ENCODE measurements at regions not wholly inside any gene's neighbourhood (a gene's known extent, or its start where the extent isn't known, plus 50 kb on each side); places are given as distances from the start of the nearest gene placed in this dataset.

GRCh38 chr5:116992681-116993080, 418.1 kb upstream of the SEMA6A start:
- Mint-ChIP-seq H3K27me3 (ENCODE audit: low read depth) (no peaks in the 10 kb centered on the region), H3K36me3 (no peaks in the 10 kb centered on the region), H3K4me1 (no peaks in the 10 kb centered on the region), H3K27ac (no peak overlapping the region), H3K9me3 (no peaks in the 10 kb centered on the region), H3K4me3 (no peak overlapping the region)
- TF ChIP-seq NR2C2 (CRISPR knock-in tag; IDR thresholded peaks at IDR 0.05), result no peak
- TF ChIP-seq ZBTB43 (CRISPR knock-in tag; IDR thresholded peaks at IDR 0.05), result no peak
- no peak for TF ChIP-seq ZNF423 (CRISPR knock-in tag; IDR thresholded peaks at IDR 0.05)
- no peak for TF ChIP-seq ZNF512 (CRISPR knock-in tag; IDR thresholded peaks at IDR 0.05; ENCODE audit: borderline replicate concordance)
- no peak for TF ChIP-seq SMAD3 (CRISPR knock-in tag; IDR thresholded peaks at IDR 0.05; ENCODE audit: borderline replicate concordance)
- no peak for TF ChIP-seq NFATC4 (CRISPR knock-in tag; IDR thresholded peaks at IDR 0.05)
- TF ChIP-seq SOX15 (CRISPR knock-in tag; IDR thresholded peaks at IDR 0.05), result no peak
- TF ChIP-seq SMAD4 (CRISPR knock-in tag; IDR thresholded peaks at IDR 0.05), result no peak
- TF ChIP-seq KAT7 (CRISPR knock-in tag; IDR thresholded peaks at IDR 0.05; ENCODE audit: borderline replicate concordance), result no peak
- TF ChIP-seq FOXJ3 (CRISPR knock-in tag; IDR thresholded peaks at IDR 0.05; ENCODE audit: borderline replicate concordance), result no peak
- no peak for TF ChIP-seq TEAD4 (CRISPR knock-in tag; IDR thresholded peaks at IDR 0.05)
- no peak for TF ChIP-seq E2F5 (CRISPR knock-in tag; IDR thresholded peaks at IDR 0.05)
- no peak for TF ChIP-seq ZMAT4 (CRISPR knock-in tag; IDR thresholded peaks at IDR 0.05)
- CTCF ChIA-PET, result no interaction called here
- DNase-seq (ENCODE audit: low spot score) (no peak), ATAC-seq (no peak)
- POLR2A ChIA-PET, result no interaction called here

- Mint-ChIP-seq H3K27me3 (ENCODE audit: low read depth) (no peaks in the 10 kb centered on the region), H3K4me1 (no peaks in the 10 kb centered on the region), H3K36me3 (peaks cover 6% of the 10 kb centered on the region), H3K9me3 (peaks cover 7% of the 10 kb centered on the region), H3K27ac (no peak overlapping the region), H3K4me3 (no peak overlapping the region)
- no peak for DNase-seq (ENCODE audit: low spot score)
- ChIA-PET POLR2A (no interaction called here), CTCF (no interaction called here)
- no peak for ATAC-seq
- no peak for TF ChIP-seq USF2 (CRISPR knock-in tag; IDR thresholded peaks at IDR 0.05)
- no peak for TF ChIP-seq ZNF263 (CRISPR knock-in tag; IDR thresholded peaks at IDR 0.05; ENCODE audit: low read depth)
- no peak for TF ChIP-seq ATF2 (CRISPR knock-in tag; IDR thresholded peaks at IDR 0.05; ENCODE audit: borderline replicate concordance, low read depth)
- no peak for TF ChIP-seq SMAD3 (CRISPR knock-in tag; IDR thresholded peaks at IDR 0.05; ENCODE audit: borderline replicate concordance)
- no peak for TF ChIP-seq MYBL2 (CRISPR knock-in tag; IDR thresholded peaks at IDR 0.05)
- no peak for TF ChIP-seq USF1 (CRISPR knock-in tag; IDR thresholded peaks at IDR 0.05)
- no peak for TF ChIP-seq FOXP1 (CRISPR knock-in tag; IDR thresholded peaks at IDR 0.05; ENCODE audit: borderline replicate concordance)
- no peak for TF ChIP-seq MAX (CRISPR knock-in tag; IDR thresholded peaks at IDR 0.05)
- TF ChIP-seq EMX1 (CRISPR knock-in tag; IDR thresholded peaks at IDR 0.05), result no peak
- TF ChIP-seq ZNF121 (CRISPR knock-in tag; IDR thresholded peaks at IDR 0.05), result no peak
- no peak for TF ChIP-seq IRF1 (CRISPR knock-in tag; IDR thresholded peaks at IDR 0.05)
- no peak for TF ChIP-seq ZNF425 (CRISPR knock-in tag; conservative IDR thresholded peaks at IDR 0.05)
- TF ChIP-seq ZNF138 (CRISPR knock-in tag; conservative IDR thresholded peaks at IDR 0.05), result no peak
- no peak for TF ChIP-seq NFYB (CRISPR knock-in tag; conservative IDR thresholded peaks at IDR 0.05; ENCODE audit: low read depth)
- TF ChIP-seq ZNF416 (CRISPR knock-in tag; IDR thresholded peaks at IDR 0.05), result no peak
These were observed 415.4 kb upstream of the SEMA6A start for GRCh38 chr5:116989995-116990394.
